Mesenchymal stem cell (in vitro differentiated cells and primary cell): ENCODE measurements at regions not wholly inside any gene's neighbourhood (a gene's known extent, or its start where the extent isn't known, plus 50 kb on each side); places are given as distances from the start of the nearest gene placed in this dataset.

Source experiments
- DNase-seq: peaks from one replicate; pipeline ENCODE4 v3.0.0-alpha.2; 2013
- H2AFZ ChIP-seq: one replicate; pipeline ENCODE4 v1.6.1; 2013; ENCODE audit warnings: low read depth, mild to moderate bottlenecking, control low read depth, inconsistent platforms, low read length, moderate library complexity
- H2AK5ac ChIP-seq: 2 replicates; pipeline ENCODE4 v1.6.1; 2013; ENCODE audit warnings: low read length, moderate library complexity, mild to moderate bottlenecking, inconsistent platforms; ENCODE audit not compliant: severe bottlenecking
- H2BK120ac ChIP-seq: one replicate; pipeline ENCODE4 v1.6.1; 2013; ENCODE audit warnings: low read depth, mild to moderate bottlenecking, inconsistent platforms, low read length, moderate library complexity
- H2BK12ac ChIP-seq, 2 experiments: one replicate each; pipeline ENCODE4 v1.6.1; 2013; ENCODE audit warnings: inconsistent platforms in 2 of 2, low read length in 2 of 2, mild to moderate bottlenecking in 2 of 2, moderate library complexity in 2 of 2, control low read depth in 1 of 2
- H2BK15ac ChIP-seq: one replicate; pipeline ENCODE4 v1.6.1; 2013; ENCODE audit warnings: mild to moderate bottlenecking, low read depth, inconsistent platforms; ENCODE audit not compliant: poor library complexity, severe bottlenecking
- H2BK5ac ChIP-seq: 2 replicates; pipeline ENCODE4 v1.6.1; 2013; ENCODE audit warnings: low read depth, mild to moderate bottlenecking, low read length, control low read depth, inconsistent platforms; ENCODE audit not compliant: poor library complexity, severe bottlenecking
- H3K14ac ChIP-seq, 2 experiments: one replicate each; pipeline ENCODE4 v1.6.1; 2013; ENCODE audit warnings: inconsistent platforms in 2 of 2, low read length in 2 of 2, control low read depth in 1 of 2, mild to moderate bottlenecking in 1 of 2, moderate library complexity in 1 of 2
- H3K18ac ChIP-seq, 2 experiments: one replicate each; pipeline ENCODE4 v1.6.1; 2013; ENCODE audit warnings: inconsistent platforms in 2 of 2, low read length in 2 of 2, control low read depth in 1 of 2, low read depth in 1 of 2, mild to moderate bottlenecking in 1 of 2
- H3K23ac ChIP-seq, 2 experiments: one replicate each; pipeline ENCODE4 v1.6.1; 2013; ENCODE audit warnings: inconsistent platforms in 2 of 2, low read length in 2 of 2, mild to moderate bottlenecking in 2 of 2, moderate library complexity in 2 of 2, control low read depth in 1 of 2
- H3K27ac ChIP-seq: 2 replicates; pipeline ENCODE4 v1.5.1; 2013; ENCODE audit warnings: mild to moderate bottlenecking, moderate library complexity, low read length, control low read depth, inconsistent platforms; ENCODE audit not compliant: poor library complexity, severe bottlenecking
- H3K27me3 ChIP-seq, 2 experiments: 2 replicates each; pipeline versions ENCODE4 v1.6.1 to v1.7.0; 2013; ENCODE audit warnings: low read length in 2 of 2, mild to moderate bottlenecking in 2 of 2, moderate library complexity in 2 of 2, control low read depth in 1 of 2, inconsistent platforms in 1 of 2; ENCODE audit not compliant: control insufficient read depth in 1 of 2, insufficient read depth in 1 of 2
- H3K36me3 ChIP-seq, 2 experiments: 2 replicates each; pipeline versions ENCODE4 v1.6.1 to v1.7.0; 2013; ENCODE audit warnings: low read length in 2 of 2, control low read depth in 1 of 2, inconsistent platforms in 1 of 2, low read depth in 1 of 2, mild to moderate bottlenecking in 1 of 2; ENCODE audit not compliant: insufficient read depth in 2 of 2, control insufficient read depth in 1 of 2
- H3K4ac ChIP-seq, 2 experiments: one replicate each; pipeline ENCODE4 v1.6.1; 2013; ENCODE audit warnings: inconsistent platforms in 2 of 2, low read length in 2 of 2, mild to moderate bottlenecking in 2 of 2, moderate library complexity in 2 of 2, control low read depth in 1 of 2, low read depth in 1 of 2
- H3K4me1 ChIP-seq: 2 replicates; pipeline ENCODE4 v1.6.1; 2013; ENCODE audit warnings: low read depth, low read length, control low read depth; ENCODE audit not compliant: control insufficient read depth, insufficient read depth
- H3K4me2 ChIP-seq: 2 replicates; pipeline ENCODE4 v1.6.1; 2013; ENCODE audit warnings: low read length, mild to moderate bottlenecking, inconsistent platforms; ENCODE audit not compliant: poor library complexity, severe bottlenecking
- H3K4me3 ChIP-seq, 2 experiments: 2 replicates each; pipeline versions ENCODE4 v1.5.1 to v1.7.0; 2013; ENCODE audit warnings: low read length in 2 of 2, mild to moderate bottlenecking in 2 of 2, control low read depth in 1 of 2, low read depth in 1 of 2; ENCODE audit not compliant: insufficient read depth in 1 of 2
- H3K79me1 ChIP-seq: replicated peaks from 2 replicates; pipeline ENCODE4 v1.6.1; 2013; ENCODE audit warnings: mild to moderate bottlenecking, control low read depth, low read length, inconsistent platforms; ENCODE audit not compliant: poor library complexity, severe bottlenecking
- H3K9ac ChIP-seq: 2 replicates; pipeline ENCODE4 v1.7.0; 2013; ENCODE audit warnings: mild to moderate bottlenecking, low read length, moderate library complexity
- H3K9me3 ChIP-seq: 2 replicates; pipeline ENCODE4 v1.7.0; 2013; ENCODE audit warnings: mild to moderate bottlenecking, low read length; ENCODE audit not compliant: control insufficient read depth
- H4K8ac ChIP-seq: one replicate; pipeline ENCODE4 v1.6.1; 2013; ENCODE audit warnings: inconsistent platforms, mild to moderate bottlenecking, low read length, moderate library complexity
- H4K91ac ChIP-seq: one replicate; pipeline ENCODE4 v1.6.1; 2013; ENCODE audit warnings: mild to moderate bottlenecking, low read length, inconsistent platforms
- WGBS: methylation state at CpG from one replicate; pipeline ENCODE4 v1.1.7; 2013; ENCODE audit warnings: mixed read lengths; 5-methylcytosine and 5-hydroxymethylcytosine counted together

DNA sequence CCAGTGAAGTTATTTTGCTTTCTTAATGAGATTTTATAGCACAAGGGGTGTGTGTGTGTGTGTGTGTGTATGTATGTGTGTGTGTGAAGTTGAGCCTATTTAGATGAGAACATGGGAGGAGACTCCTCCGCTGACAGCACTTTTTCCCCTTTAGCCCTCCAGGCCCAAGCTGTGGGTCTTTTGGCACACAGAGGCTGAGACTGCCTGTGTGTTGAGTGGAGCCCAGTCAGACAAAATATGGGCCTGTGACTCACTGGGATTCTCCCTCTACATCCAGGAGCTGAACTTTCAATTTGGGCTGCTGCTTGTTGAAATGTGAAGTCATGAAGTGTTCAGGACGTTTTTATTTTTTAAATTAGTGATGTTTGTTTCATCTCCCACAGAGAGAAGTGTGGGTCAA is 108.0 kb downstream of the MFSD1 start:
- 60% methylated on average over 2 of the region's 2 CpGs for WGBS

DNA sequence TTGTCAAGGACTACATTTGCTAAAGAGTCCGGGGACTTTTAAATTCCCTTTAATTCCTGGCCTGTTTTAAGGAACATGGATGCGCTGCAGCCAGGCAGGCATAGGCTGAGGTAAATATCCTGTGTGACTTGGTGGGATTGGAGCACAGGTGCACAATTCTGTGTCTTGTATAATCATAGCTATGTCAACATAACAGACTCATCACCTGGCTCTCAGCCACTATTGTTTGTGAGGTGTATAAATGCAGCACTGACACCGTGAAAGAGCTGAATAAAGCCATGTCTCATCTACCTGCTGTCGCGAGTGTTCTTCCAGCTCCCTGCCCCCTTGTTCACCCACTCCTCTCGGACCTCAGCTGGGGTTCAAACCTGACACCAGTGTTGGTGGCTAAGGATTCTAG is 109.7 kb downstream of the MFSD1 start:
- WGBS = 94% methylated on average over 6 of the region's 6 CpGs
- no peak overlapping the region for H4K8ac ChIP-seq
- H3K23ac ChIP-seq = no peak overlapping the region
- no peaks in the 10 kb centered on the region for H3K79me1 ChIP-seq
- no peak overlapping the region for H3K4me2 ChIP-seq
- H3K27ac ChIP-seq = no peak overlapping the region
- H2AK5ac ChIP-seq = no peak overlapping the region
- H3K4me1 ChIP-seq = no peaks in the 10 kb centered on the region
- no peak overlapping the region for H3K4ac ChIP-seq
- H3K18ac ChIP-seq = no peak overlapping the region
- no peak overlapping the region for H2AFZ ChIP-seq
- H3K36me3 ChIP-seq = no peaks in the 10 kb centered on the region
- no peak overlapping the region for H3K14ac ChIP-seq
- H3K4me3 ChIP-seq = no peak overlapping the region
- H3K27me3 ChIP-seq = no peaks in the 10 kb centered on the region
- H2BK15ac ChIP-seq = no peak overlapping the region
- DNase-seq = no peak
- no peaks in the 10 kb centered on the region for H3K9me3 ChIP-seq
- H3K9ac ChIP-seq = no peak overlapping the region
- H2BK5ac ChIP-seq = no peak overlapping the region
- H2BK12ac ChIP-seq = no peak overlapping the region
- H4K91ac ChIP-seq = no peak overlapping the region
- H2BK120ac ChIP-seq = no peak overlapping the region

More for the DNA sequence above, 108.0 kb downstream of the MFSD1 start:
- Histone ChIP-seq H3K36me3 (no peaks in the 10 kb centered on the region), H3K4ac (no peak overlapping the region), H4K8ac (no peak overlapping the region), H3K4me3 (peak overlapping the region in 1 of 2 experiments; percentile 3), H2BK15ac (no peak overlapping the region), H2BK120ac (no peak overlapping the region), H2AK5ac (no peak overlapping the region), H3K9me3 (no peaks in the 10 kb centered on the region), H3K27ac (no peak overlapping the region), H3K23ac (no peak overlapping the region), H3K27me3 (peaks cover 0 to 2% of the 10 kb centered on the region in 2 experiments), H2BK5ac (no peak overlapping the region), H3K4me2 (no peak overlapping the region), H3K14ac (peak overlapping the region in 1 of 2 experiments; percentile 59), H2AFZ (no peak overlapping the region), H4K91ac (no peak overlapping the region), H3K9ac (peak overlapping the region; percentile 65), H3K18ac (peak overlapping the region in 1 of 2 experiments; percentile 16), H2BK12ac (no peak overlapping the region), H3K79me1 (no peaks in the 10 kb centered on the region), H3K4me1 (no peaks in the 10 kb centered on the region)
- DNase-seq = peak; percentile 12

DNA sequence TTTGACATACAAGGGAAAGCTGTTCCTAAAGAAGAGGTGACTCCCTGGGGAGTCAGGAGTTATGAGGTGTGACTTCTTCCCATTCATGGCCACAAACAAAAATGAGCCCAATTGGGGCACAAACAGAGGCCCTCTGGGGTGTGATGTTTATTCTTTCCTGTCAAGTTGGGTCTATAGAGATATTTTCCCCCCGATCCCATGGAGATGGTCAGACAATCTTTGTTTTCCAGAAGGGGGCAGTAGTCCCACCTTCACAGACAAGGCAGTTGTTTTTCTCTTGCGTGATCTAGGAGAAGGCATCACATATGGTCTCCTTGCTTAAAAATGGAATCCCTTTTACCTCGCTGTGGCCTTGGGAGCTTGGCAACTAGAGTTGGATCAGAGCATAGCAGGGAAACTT is 110.3 kb downstream of the MFSD1 start:
- WGBS = 86% methylated on average over 3 of the region's 3 CpGs

DNA sequence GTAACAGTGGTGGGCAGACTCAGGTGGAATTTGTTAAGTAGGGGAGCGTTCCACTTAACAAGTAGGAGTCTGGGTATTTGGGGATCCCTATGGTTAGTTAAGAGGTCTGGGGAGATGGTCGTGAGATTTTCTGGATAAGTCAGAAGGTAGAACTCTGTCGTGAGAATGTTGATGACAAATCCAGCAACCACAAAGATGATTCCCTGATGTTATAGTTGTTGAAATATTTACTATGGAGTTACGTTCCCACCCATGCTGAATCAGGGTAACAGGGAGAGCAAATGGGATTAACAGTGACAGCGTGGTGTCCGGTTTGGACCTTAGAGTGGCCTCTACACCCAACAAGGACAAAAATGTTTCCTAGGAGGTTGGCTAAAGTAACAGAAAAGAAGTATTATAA is 110.8 kb downstream of the MFSD1 start:
- no peak overlapping the region for H2BK120ac ChIP-seq
- no peaks in the 10 kb centered on the region for H3K4me1 ChIP-seq
- no peaks in the 10 kb centered on the region for H3K9me3 ChIP-seq
- no peak overlapping the region for H2AK5ac ChIP-seq
- no peak overlapping the region for H4K8ac ChIP-seq
- no peak overlapping the region for H3K23ac ChIP-seq
- no peak overlapping the region for H2BK15ac ChIP-seq
- H2BK5ac ChIP-seq = no peak overlapping the region
- no peak overlapping the region for H3K27ac ChIP-seq
- no peaks in the 10 kb centered on the region for H3K36me3 ChIP-seq
- H3K4me3 ChIP-seq = no peak overlapping the region
- no peak overlapping the region for H3K14ac ChIP-seq
- H2AFZ ChIP-seq = no peak overlapping the region
- H3K4me2 ChIP-seq = no peak overlapping the region
- H2BK12ac ChIP-seq = no peak overlapping the region
- H3K9ac ChIP-seq = no peak overlapping the region
- H3K27me3 ChIP-seq = no peaks in the 10 kb centered on the region
- no peak overlapping the region for H3K4ac ChIP-seq
- no peak for DNase-seq
- WGBS = 79% methylated on average over 5 of the region's 6 CpGs
- H4K91ac ChIP-seq = no peak overlapping the region
- H3K18ac ChIP-seq = no peak overlapping the region
- H3K79me1 ChIP-seq = no peaks in the 10 kb centered on the region

More for the DNA sequence above, 110.3 kb downstream of the MFSD1 start:
- H2AFZ ChIP-seq = no peak overlapping the region
- H3K36me3 ChIP-seq = no peaks in the 10 kb centered on the region
- H2BK120ac ChIP-seq = no peak overlapping the region
- no peak for DNase-seq
- no peak overlapping the region for H4K91ac ChIP-seq
- H3K4me1 ChIP-seq = no peaks in the 10 kb centered on the region
- H3K27me3 ChIP-seq = no peaks in the 10 kb centered on the region
- H3K4ac ChIP-seq = no peak overlapping the region
- no peak overlapping the region for H3K18ac ChIP-seq
- H3K27ac ChIP-seq = no peak overlapping the region
- no peaks in the 10 kb centered on the region for H3K9me3 ChIP-seq
- no peak overlapping the region for H3K4me2 ChIP-seq
- H3K79me1 ChIP-seq = no peaks in the 10 kb centered on the region
- H2BK5ac ChIP-seq = no peak overlapping the region
- H3K23ac ChIP-seq = no peak overlapping the region
- no peak overlapping the region for H2BK12ac ChIP-seq
- H3K14ac ChIP-seq = no peak overlapping the region
- no peak overlapping the region for H2AK5ac ChIP-seq
- H2BK15ac ChIP-seq = no peak overlapping the region
- H3K9ac ChIP-seq = no peak overlapping the region
- H4K8ac ChIP-seq = no peak overlapping the region
- no peak overlapping the region for H3K4me3 ChIP-seq
